ENCODE measurements at regions not wholly inside any gene's neighbourhood (a gene's known extent, or its start where the extent isn't known, plus 50 kb on each side); places are given as distances from the start of the nearest gene placed in this dataset.

GRCh38 chr5:120053841-120054240 lies 410.3 kb upstream of the PRR16 start:
- Mint-ChIP-seq H3K4me3 (ENCODE audit: unreplicated experiment) (no peak overlapping the region), H3K27ac (ENCODE audit: unreplicated experiment) (no peak overlapping the region), H3K9me3 (ENCODE audit: low read depth) (no peaks in the 10 kb centered on the region), H3K27me3 (ENCODE audit: low read depth) (peaks cover 6% of the 10 kb centered on the region), H3K36me3 (ENCODE audit: low read depth) (no peaks in the 10 kb centered on the region), H3K4me1 (ENCODE audit: low read depth) (peaks cover 12% of the 10 kb centered on the region)
- DNase-seq (ENCODE audit: low spot score): no peak
- TF ChIP-seq CTCF (IDR thresholded peaks at IDR 0.05): no peak

DNA sequence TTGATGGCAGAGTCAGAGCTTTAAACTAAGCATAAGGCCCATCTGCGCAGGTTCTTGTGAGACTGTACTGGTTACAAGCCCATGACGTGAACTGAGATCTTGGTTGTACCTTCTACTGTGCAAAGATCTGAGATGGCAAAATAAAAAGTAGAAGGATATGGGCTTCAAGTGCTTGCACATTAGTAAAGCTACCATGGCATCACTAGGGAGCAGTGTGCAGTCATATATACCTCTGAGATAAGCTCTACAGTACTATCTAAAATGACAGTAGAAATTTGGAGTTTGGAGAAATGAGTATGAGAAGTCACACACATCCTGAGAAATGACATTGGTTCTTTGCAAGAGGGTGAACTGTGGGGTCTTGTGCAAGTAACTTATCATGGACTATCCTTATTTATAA lies 408.2 kb upstream of the PRR16 start:
- Mint-ChIP-seq H3K4me1 (ENCODE audit: low read depth) (peaks cover 12% of the 10 kb centered on the region), H3K9me3 (ENCODE audit: low read depth) (no peaks in the 10 kb centered on the region), H3K4me3 (ENCODE audit: unreplicated experiment) (no peak overlapping the region), H3K27me3 (ENCODE audit: low read depth) (peaks cover 9% of the 10 kb centered on the region), H3K36me3 (ENCODE audit: low read depth) (no peaks in the 10 kb centered on the region), H3K27ac (ENCODE audit: unreplicated experiment) (no peak overlapping the region)
- DNase-seq (ENCODE audit: low spot score): no peak
- TF ChIP-seq CTCF (IDR thresholded peaks at IDR 0.05): peak; percentile 69

DNA sequence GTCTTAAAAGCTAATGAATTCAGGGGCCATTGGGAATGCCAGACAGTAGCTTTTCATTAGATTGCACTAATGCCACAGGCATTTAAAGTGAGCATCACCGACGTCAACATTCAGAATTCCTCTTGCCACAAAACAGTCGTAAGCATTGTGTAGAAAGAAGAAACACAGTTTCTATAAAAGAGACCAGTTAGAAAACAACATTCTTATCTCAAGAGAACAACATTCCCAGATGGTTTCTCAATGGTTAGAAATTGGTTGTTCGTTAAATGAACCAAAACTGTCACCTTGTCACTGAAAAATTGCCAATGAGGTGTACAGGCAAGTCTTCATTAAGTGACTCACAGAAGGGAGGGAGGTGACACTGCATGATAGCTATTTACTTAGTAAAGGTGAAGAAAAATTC lies 401.6 kb upstream of the PRR16 start:
- Mint-ChIP-seq H3K27me3 (ENCODE audit: low read depth) (peaks cover 21% of the 10 kb centered on the region), H3K27ac (ENCODE audit: unreplicated experiment) (no peak overlapping the region), H3K4me3 (ENCODE audit: unreplicated experiment) (no peak overlapping the region), H3K4me1 (ENCODE audit: low read depth) (no peaks in the 10 kb centered on the region), H3K9me3 (ENCODE audit: low read depth) (no peaks in the 10 kb centered on the region), H3K36me3 (ENCODE audit: low read depth) (no peaks in the 10 kb centered on the region)
- no peak for DNase-seq (ENCODE audit: low spot score)
- TF ChIP-seq CTCF (IDR thresholded peaks at IDR 0.05): no peak

DNA sequence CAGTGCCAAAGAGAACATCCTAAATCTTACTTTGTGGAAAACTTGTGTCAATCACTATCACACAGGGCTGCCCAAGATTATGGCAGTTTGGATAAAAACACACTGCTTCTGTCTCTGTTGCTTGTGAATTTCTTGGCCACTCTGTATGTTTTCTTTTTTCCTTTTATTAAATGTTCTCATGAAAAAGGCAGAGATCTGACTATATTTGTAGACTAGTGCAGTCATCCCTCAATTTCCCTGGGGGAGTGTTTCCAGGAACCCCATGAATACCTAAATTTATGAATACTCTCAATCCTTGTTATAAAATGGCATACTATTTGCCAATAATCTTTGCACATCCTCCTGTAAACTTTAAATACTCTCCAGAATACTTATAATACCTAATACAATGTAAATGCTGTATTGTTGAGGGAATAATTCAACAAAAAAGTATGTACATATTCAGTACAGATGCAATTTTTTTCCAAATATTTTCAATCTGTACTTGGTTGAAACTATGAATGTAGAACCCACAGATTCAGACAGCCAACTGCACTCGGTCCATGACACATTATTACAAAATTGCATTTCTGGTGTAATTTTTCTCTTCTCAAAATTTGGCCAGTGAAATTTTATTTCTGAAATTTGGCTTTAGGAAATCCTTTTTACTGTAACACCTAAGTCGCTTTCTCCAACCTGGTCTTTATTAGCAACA lies 391.9 kb upstream of the PRR16 start:
- Mint-ChIP-seq H3K27me3 (ENCODE audit: low read depth) (peaks cover 9% of the 10 kb centered on the region), H3K4me3 (ENCODE audit: unreplicated experiment) (no peak overlapping the region), H3K27ac (ENCODE audit: unreplicated experiment) (no peak overlapping the region), H3K9me3 (ENCODE audit: low read depth) (no peaks in the 10 kb centered on the region), H3K36me3 (ENCODE audit: low read depth) (no peaks in the 10 kb centered on the region), H3K4me1 (ENCODE audit: low read depth) (peaks cover 10% of the 10 kb centered on the region)
- no peak for TF ChIP-seq CTCF (IDR thresholded peaks at IDR 0.05)
- no peak for DNase-seq (ENCODE audit: low spot score)

DNA sequence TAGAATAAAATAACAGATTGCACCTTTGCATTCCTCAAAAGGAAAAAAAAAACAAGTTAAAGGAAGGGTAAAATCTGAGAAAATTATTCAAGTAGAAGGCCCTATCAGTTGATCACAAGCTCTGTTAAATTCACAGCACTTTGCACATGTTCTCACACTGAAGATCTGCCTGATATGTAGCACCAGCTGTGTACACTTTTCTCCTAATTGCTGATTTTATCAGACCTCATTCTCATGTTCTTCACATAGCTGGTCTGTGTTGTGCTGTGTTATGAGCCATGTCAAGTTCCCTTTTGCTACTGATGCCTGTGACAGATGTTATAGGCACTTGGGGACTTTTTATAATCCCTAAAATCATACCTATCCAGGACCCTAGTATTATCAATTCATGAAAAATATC lies 390.4 kb upstream of the PRR16 start:
- TF ChIP-seq CTCF (IDR thresholded peaks at IDR 0.05): no peak
- no peak for DNase-seq (ENCODE audit: low spot score)
- no peaks in the 10 kb centered on the region for H3K36me3 Mint-ChIP-seq (ENCODE audit: low read depth)
- no peak overlapping the region for H3K4me3 Mint-ChIP-seq (ENCODE audit: unreplicated experiment)
- H3K27me3 Mint-ChIP-seq (ENCODE audit: low read depth): peaks cover 8% of the 10 kb centered on the region
- no peak overlapping the region for H3K27ac Mint-ChIP-seq (ENCODE audit: unreplicated experiment)
- H3K9me3 Mint-ChIP-seq (ENCODE audit: low read depth): no peaks in the 10 kb centered on the region
- H3K4me1 Mint-ChIP-seq (ENCODE audit: low read depth): peaks cover 10% of the 10 kb centered on the region

Measured in chondrocyte (in vitro differentiated cells).